ENCODE measurements at regions not wholly inside any gene's neighbourhood (a gene's known extent, or its start where the extent isn't known, plus 50 kb on each side); places are given as distances from the start of the nearest gene placed in this dataset.

GRCh38 chr2:129297430-129297829, 682.0 kb upstream of the RAB6C start:
- DNase-seq: no peak

DNA sequence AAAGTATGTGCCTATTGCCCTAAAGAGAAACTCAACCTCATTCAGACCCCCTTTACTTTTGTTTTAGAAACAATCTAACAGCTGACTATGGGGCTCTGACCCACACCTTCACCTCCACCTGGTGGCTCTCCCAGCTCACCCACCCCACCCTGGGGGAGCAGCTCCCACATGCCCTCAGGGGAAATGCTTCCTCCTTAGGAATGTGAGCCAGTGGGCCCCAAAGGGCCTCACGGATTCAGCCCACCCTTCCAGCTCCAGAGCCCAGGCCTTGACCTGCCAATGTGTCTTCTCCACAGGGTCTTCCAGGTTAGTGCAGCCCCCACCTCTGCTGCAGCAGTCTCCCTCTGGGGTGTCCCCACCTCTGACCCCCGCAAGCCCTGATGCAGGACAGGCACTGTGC, 680.1 kb upstream of the RAB6C start:
- DNase-seq: no peak

- DNase-seq: no peak
Observed at GRCh38 chr2:129299756-129300155, 679.7 kb upstream of the RAB6C start.

DNA sequence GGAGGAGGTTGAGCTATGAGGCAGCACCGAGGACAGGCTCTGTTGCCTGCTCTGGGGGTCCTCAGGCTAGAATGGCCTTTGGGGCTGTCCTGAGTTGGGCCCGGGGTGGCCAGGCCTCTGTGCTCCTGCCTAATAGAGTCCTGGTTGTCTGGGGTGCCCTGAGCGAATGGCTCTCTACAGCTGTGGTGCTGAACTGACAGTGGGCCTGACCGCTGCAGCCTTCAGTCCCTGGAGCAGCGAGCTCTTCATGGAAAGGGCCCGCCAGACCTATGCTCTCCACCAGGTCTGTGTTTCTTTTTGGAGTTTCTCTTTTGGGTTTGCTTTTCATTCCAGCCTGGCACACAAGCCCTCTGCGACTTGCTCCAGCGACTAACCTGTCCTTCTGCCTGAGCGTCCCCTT, 679.0 kb upstream of the RAB6C start:
- DNase-seq: no peak

GRCh38 chr2:129301431-129301913, 678.0 kb upstream of the RAB6C start:
- DNase-seq: peak; percentile 50

GRCh38 chr2:129302106-129302505, 677.4 kb upstream of the RAB6C start:
- DNase-seq: no peak

DNA sequence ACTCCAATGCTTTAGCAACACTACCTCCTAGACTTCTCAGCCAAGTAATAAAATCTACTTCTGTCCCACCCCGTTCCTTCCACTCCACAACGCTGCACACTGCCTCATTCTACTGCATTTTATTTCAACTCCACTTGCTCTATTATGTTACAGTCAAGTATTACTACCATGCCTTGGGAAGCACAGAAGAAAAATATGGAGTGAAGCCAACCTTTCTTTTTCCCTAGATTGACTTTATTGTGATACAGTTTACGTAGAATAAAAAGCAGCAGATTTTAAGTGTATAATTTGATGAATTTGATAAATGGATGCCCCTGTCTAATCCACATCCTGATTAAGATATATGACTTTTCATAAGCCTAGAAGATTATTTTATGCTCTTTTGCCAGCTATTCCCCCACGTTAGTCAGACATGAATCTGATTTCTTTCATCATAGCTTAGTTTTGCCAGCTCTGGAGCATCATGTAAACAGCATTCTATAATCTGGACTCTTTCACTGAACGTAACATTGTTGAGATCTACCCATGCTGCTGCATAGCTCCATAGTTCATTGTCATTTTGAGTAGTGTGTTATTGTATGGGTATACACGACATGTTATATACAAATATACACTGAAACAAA, 676.8 kb upstream of the RAB6C start:
- no peak for DNase-seq

DNA sequence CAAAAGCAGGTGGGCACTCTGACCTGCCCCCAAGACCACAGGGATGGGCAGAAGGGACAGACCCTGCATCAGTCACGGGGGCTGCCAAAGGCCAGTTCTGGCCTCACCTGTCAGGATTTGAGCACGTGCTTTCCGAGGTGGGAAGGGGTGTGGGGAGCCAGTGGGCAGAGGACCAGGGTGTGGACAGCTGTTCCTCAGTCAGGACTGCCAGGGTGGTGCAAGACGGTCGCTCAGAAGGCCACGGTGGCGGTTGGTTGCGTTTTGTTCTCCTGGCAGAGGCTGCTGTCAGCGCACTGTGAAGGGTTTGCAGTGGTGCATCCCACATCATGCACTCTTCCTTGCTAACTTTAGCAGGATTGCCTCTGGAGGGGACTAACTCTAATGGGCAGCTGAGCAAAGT, 665.3 kb upstream of the RAB6C start:
- no peak for DNase-seq

DNA sequence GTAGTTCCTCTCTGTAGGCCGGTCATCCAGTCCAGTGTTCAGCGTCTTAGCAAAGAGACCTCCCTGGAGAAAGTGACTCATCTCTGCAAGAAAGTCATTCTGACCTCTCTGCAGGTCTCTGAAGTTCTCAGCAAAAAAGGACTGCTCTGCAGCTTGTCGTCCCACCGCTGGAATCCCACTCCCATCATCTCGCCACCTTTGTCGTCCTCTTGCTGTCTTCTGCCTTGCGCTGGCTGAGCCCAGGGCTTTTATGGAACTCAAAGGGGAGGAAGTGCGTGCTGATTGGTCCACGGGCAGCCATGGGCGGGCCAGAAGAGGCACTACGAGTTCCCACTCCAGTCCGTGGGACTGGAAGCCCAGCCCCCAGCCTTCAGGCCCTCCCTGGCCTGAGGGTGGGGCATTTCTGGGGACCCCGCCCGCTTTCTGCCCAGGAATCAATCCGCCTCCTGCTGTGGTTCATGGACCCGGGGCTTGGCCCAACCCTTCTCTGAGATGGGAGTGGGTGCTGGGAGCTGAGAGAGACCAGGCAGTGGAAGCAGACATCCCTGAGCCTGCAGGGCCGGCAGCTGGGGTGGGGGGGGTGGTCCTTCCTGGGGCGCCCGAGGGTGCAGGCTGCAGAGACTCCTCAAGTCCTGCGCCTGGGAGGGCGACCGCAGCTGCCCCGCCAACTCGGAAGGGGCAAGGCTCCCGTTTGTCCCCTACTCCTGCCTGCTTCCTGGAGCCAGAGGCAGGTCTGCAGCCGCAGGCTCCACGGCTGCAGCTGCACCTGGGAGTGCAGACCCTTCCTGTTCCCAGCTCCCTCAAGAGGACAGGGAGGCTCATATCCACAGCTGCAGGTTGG, 660.7 kb upstream of the RAB6C start:
- DNase-seq: no peak

- no peak for DNase-seq
Observed at GRCh38 chr2:129319422-129319717, 660.1 kb upstream of the RAB6C start.

GRCh38 chr2:129320288-129320687, 659.2 kb upstream of the RAB6C start:
- no peak for DNase-seq

DNA sequence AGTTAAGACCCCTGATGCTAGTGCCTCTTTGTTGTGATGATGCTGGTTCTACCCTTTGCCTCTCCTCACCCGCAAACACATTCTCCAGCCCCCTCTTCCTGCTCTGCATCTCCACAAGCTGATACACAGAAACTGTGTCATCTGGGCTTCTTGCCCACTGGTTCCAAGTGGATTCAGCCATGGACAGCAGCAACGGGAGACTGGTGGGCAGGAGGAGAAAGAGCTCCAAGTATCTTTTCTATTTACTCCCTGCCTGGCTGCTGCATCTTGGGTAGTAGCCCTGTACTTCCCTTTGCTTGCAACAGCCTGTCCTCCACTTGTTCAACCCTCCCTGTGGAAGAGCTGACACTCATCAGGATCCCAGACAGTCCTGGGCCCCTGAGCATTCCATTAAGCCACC, 655.1 kb upstream of the RAB6C start:
- no peak for DNase-seq

GRCh38 chr2:129325151-129325550, 654.3 kb upstream of the RAB6C start:
- DNase-seq: no peak

- DNase-seq: no peak
Observed at GRCh38 chr2:129329574-129329973, 649.9 kb upstream of the RAB6C start.

DNA sequence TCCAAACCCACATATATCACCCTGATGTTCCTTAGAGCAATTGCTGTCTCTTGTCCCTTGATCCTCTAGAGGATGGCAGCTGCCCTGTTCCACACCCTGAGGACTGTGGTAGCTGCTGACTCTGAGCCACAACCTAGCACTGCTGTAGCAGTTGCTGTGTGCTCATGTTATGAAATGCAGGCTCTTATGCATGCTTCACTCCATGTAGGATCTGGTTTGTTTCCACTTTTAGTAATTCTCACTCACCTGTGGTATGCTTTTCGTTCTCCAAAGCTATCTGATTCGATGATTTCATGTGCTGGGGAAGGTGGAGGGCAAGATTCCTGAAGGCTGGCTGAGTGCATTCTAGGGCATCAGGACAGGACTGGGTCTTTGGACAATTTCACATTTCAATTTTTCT, 649.0 kb upstream of the RAB6C start:
- DNase-seq: no peak

- DNase-seq: no peak
Observed at GRCh38 chr2:129331638-129332037, 647.8 kb upstream of the RAB6C start.

- no peak for DNase-seq
Observed at GRCh38 chr2:129334128-129334527, 645.3 kb upstream of the RAB6C start.

DNA sequence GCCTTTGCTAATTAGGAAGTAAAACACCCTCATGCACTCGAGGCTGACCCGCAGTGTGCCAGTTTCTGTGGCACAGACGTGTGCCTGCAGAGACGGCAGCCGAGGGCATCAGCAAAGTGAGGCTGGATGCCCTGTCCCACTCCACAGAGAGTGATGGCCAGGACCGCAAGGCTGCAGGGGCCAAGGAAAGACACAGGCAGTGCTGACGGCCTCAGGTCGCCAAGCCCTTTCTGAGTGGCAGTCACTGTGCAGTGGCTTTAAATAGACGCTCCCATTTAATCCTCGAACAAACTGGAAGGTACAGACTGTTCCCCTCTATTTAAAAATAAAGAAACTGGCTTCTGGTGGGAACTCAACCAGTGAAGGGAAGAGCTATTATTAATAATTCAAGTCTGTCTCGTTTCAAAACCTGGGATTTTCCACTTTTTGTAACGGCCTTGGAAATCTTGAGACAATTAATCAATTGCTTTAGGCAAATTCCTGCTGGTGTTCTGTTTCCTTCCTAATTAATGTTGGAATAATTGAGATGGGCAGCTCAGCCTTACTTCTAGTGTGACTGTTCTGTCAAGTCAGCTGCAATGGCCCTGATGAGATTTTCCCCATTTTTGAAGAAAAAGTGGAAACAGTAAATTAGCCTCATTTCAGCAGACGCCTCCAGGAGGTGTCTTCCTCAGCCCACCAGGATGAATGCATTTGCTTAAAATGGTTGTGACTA, 644.6 kb upstream of the RAB6C start:
- DNase-seq: no peak

- no peak for DNase-seq
Observed at GRCh38 chr2:129336276-129336675, 643.2 kb upstream of the RAB6C start.

DNA sequence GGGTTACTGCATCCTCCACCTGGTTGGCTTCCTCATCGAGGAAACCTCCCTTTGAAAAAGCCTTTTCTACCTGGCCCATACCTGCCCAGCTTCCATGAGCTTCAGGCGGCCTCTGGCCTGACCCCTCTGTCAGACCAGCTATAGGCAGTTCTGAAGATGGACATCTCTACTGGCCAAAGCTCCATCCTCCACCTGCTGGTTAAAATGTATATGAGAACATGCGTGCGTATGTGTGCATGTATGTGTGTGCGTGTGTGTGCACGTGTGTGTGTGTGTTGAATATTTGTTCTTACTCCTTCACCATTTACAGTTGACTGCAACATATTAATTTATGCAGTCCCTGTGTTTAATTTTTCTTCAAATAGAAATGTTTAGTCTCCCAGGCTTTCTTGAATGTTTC, 642.4 kb upstream of the RAB6C start:
- no peak for DNase-seq

- no peak for DNase-seq
Observed at GRCh38 chr2:129345540-129345939, 633.9 kb upstream of the RAB6C start.

- no peak for DNase-seq
Observed at GRCh38 chr2:129347486-129348217, 631.8 kb upstream of the RAB6C start.

- no peak for DNase-seq
Observed at GRCh38 chr2:129354631-129355030, 624.8 kb upstream of the RAB6C start.

Data from left hindlimb (tissue), 1 donor.